H1 (cell line): ENCODE measurements at regions not wholly inside any gene's neighbourhood (a gene's known extent, or its start where the extent isn't known, plus 50 kb on each side); places are given as distances from the start of the nearest gene placed in this dataset.

Experiments used
- CTCF ChIA-PET: fragments of 300-600 bp; sonication (Branson Sonifier 250); formaldehyde crosslinking; loops from one replicate; lab custom pipeline; 2021; ENCODE audit not compliant: partially characterized antibody; lab: Charles Lee
- POLR2A ChIA-PET: fragments of 300-600 bp; sonication (Branson Sonifier 250); formaldehyde crosslinking; loops from one replicate; lab custom pipeline; 2021; ENCODE audit warnings: inconsistent platforms; ENCODE audit not compliant: partially characterized antibody; lab: Charles Lee
- DNase-seq, 2 experiments: peaks; one replicate each; pipeline versions ENCODE4 v3.0.0 to v3.0.0-alpha.2; 2010 to 2022; ENCODE audit warnings: low spot score in 2 of 2, low read depth in 1 of 2, mixed read lengths in 1 of 2
- FAIRE-seq: peaks from 2 replicates; lab custom pipeline; 2011; peaks lifted over from hg19 to GRCh38; lab: Jason Lieb, UNC
- H2AFZ ChIP-seq: 2 replicates; pipeline ENCODE4 v1.8.1; 2012; ENCODE audit warnings: low read length, inconsistent platforms
- H2AK5ac ChIP-seq: 2 replicates; pipeline ENCODE4 v1.6.1; 2013; ENCODE audit warnings: low read depth, low read length
- H2BK120ac ChIP-seq: replicated peaks from 2 replicates; pipeline ENCODE3; 2013; ENCODE audit warnings: low read depth, low read length, inconsistent platforms
- H2BK12ac ChIP-seq: 2 replicates; pipeline ENCODE4 v1.6.1; 2013; ENCODE audit warnings: low read depth, low read length
- H2BK15ac ChIP-seq: 2 replicates; pipeline ENCODE4 v1.6.1; 2013; ENCODE audit warnings: low read length
- H2BK20ac ChIP-seq: 2 replicates; pipeline ENCODE4 v1.6.1; 2013; ENCODE audit warnings: low read length
- H2BK5ac ChIP-seq: 2 replicates; pipeline ENCODE4 v1.6.1; 2013; ENCODE audit warnings: low read depth, low read length
- H3K14ac ChIP-seq: 2 replicates; pipeline ENCODE4 v1.6.1; 2013; ENCODE audit warnings: inconsistent platforms; ENCODE audit not compliant: insufficient read length
- H3K18ac ChIP-seq: 2 replicates; pipeline ENCODE4 v1.6.1; 2013; ENCODE audit warnings: low read length; ENCODE audit errors: extremely low read depth
- H3K23ac ChIP-seq: 2 replicates; pipeline ENCODE4 v1.6.1; 2013; ENCODE audit warnings: inconsistent platforms; ENCODE audit not compliant: insufficient read length
- H3K23me2 ChIP-seq: 2 replicates; pipeline ENCODE4 v1.6.1; 2013; ENCODE audit warnings: low read depth, low read length
- H3K27ac ChIP-seq: 2 replicates; pipeline ENCODE4 v1.6.1; 2011; ENCODE audit warnings: low read depth, low read length, inconsistent platforms
- H3K27me3 ChIP-seq, 4 experiments: replicated peaks in 1 of 4; 1 replicate in 1 of 4; 2 replicates in 3 of 4; pipeline versions ENCODE4 v1.6.1 to v1.8.1; 2011 to 2013; ENCODE audit warnings: low read length in 3 of 4, mild to moderate bottlenecking in 3 of 4, inconsistent platforms in 2 of 4, mixed read lengths in 2 of 4, moderate library complexity in 1 of 4; ENCODE audit not compliant: control insufficient read depth in 3 of 4, insufficient read depth in 3 of 4; ENCODE audit errors: extremely low read depth in 1 of 4
- H3K36me3 ChIP-seq, 4 experiments: 2 replicates each; pipeline versions ENCODE4 v1.6.1 to v1.8.1; 2011 to 2013; ENCODE audit warnings: mild to moderate bottlenecking in 4 of 4, low read length in 3 of 4, moderate library complexity in 2 of 4, control low read depth in 1 of 4, inconsistent platforms in 1 of 4; ENCODE audit not compliant: insufficient read depth in 4 of 4, control insufficient read depth in 2 of 4
- H3K4ac ChIP-seq: replicated peaks from 2 replicates; pipeline ENCODE3; 2013; ENCODE audit warnings: low read length, low read depth, mixed read lengths, inconsistent platforms; ENCODE audit not compliant: insufficient read length
- H3K4me1 ChIP-seq, 4 experiments: replicated peaks in 1 of 4; 1 replicate in 1 of 4; 2 replicates in 3 of 4; pipeline versions ENCODE4 v1.6.1 to v1.8.1; 2011 to 2013; ENCODE audit warnings: low read length in 3 of 4, inconsistent platforms in 2 of 4, mixed read lengths in 1 of 4; ENCODE audit not compliant: insufficient read depth in 4 of 4, control insufficient read depth in 3 of 4
- H3K4me2 ChIP-seq, 2 experiments: 2 replicates each; pipeline versions ENCODE4 v1.6.1 to v1.8.1; 2011 to 2013; ENCODE audit warnings: low read depth in 2 of 2, low read length in 2 of 2, control low read depth in 1 of 2, inconsistent platforms in 1 of 2, mild to moderate bottlenecking in 1 of 2; ENCODE audit not compliant: insufficient read depth in 1 of 2
- H3K4me3 ChIP-seq, 4 experiments: fragments of 200-600, 300-600 bp in 1 of 4; sonication (generic), shearing (Covaris generic), sonication (Bioruptor Twin) in 1 of 4; 2 replicates each; pipeline versions ENCODE4 v1.5.1 to v1.8.1; 2011 to 2016; ENCODE audit warnings: low read length in 4 of 4, low read depth in 3 of 4, control low read depth in 2 of 4, inconsistent platforms in 2 of 4, mild to moderate bottlenecking in 2 of 4, mixed read lengths in 1 of 4, moderate library complexity in 1 of 4; ENCODE audit not compliant: insufficient read depth in 2 of 4; ENCODE audit errors: extremely low read depth in 1 of 4
- H3K56ac ChIP-seq: replicated peaks from 2 replicates; pipeline ENCODE3; 2013; ENCODE audit warnings: low read depth, mild to moderate bottlenecking, mixed read lengths, low read length, inconsistent platforms; ENCODE audit not compliant: insufficient read length
- H3K79me1 ChIP-seq: 2 replicates; pipeline ENCODE4 v1.6.1; 2013; ENCODE audit warnings: low read depth, low read length, control low read depth
- H3K79me2 ChIP-seq, 2 experiments: 2 replicates each; pipeline versions ENCODE4 v1.6.1 to v1.8.1; 2012 to 2013; ENCODE audit warnings: low read length in 2 of 2, mild to moderate bottlenecking in 2 of 2, inconsistent platforms in 1 of 2; ENCODE audit not compliant: insufficient read depth in 2 of 2, control insufficient read depth in 1 of 2
- H3K9ac ChIP-seq, 4 experiments: replicated peaks in 1 of 4; 1 replicate in 1 of 4; 2 replicates in 3 of 4; pipeline versions ENCODE4 v1.6.1 to v1.8.1; 2011 to 2013; ENCODE audit warnings: low read depth in 3 of 4, low read length in 3 of 4, control low read depth in 2 of 4, mild to moderate bottlenecking in 2 of 4, moderate library complexity in 2 of 4, inconsistent platforms in 1 of 4; ENCODE audit errors: extremely low read depth in 1 of 4
- H3K9me3 ChIP-seq, 2 experiments: 2 replicates each; pipeline versions ENCODE4 v1.6.1 to v1.8.1; 2012 to 2013; ENCODE audit warnings: mild to moderate bottlenecking in 2 of 2, moderate library complexity in 2 of 2, control low read depth in 1 of 2, inconsistent platforms in 1 of 2, low read depth in 1 of 2, low read length in 1 of 2, mixed read lengths in 1 of 2; ENCODE audit not compliant: insufficient read depth in 2 of 2
- H4K20me1 ChIP-seq, 2 experiments: replicated peaks in 1 of 2; 2 replicates each; pipeline versions ENCODE3 to v1.8.1; 2011 to 2013; ENCODE audit warnings: inconsistent platforms in 2 of 2, low read length in 2 of 2, mild to moderate bottlenecking in 1 of 2; ENCODE audit not compliant: insufficient read depth in 2 of 2, control insufficient read depth in 1 of 2
- H4K5ac ChIP-seq: 2 replicates; pipeline ENCODE4 v1.6.1; 2013; ENCODE audit warnings: low read length, low read depth, mixed read lengths, inconsistent platforms; ENCODE audit not compliant: insufficient read length
- H4K8ac ChIP-seq: 2 replicates; pipeline ENCODE4 v1.8.0; 2013; ENCODE audit warnings: mild to moderate bottlenecking, moderate library complexity, low read length, inconsistent platforms; ENCODE audit not compliant: insufficient read depth; ENCODE audit errors: extremely low read depth
- H4K91ac ChIP-seq: replicated peaks from 2 replicates; pipeline ENCODE3; 2013; ENCODE audit warnings: low read length, mixed read lengths, inconsistent platforms; ENCODE audit not compliant: insufficient read length
- BRCA1 ChIP-seq: IDR thresholded peaks from 2 replicates; pipeline ENCODE4 v1.6.1; 2012; ENCODE audit warnings: low read depth, low read length, improper control_type of control experiment
- EGR1 ChIP-seq: IDR thresholded peaks from 2 replicates; pipeline ENCODE4 v1.6.1; 2011; ENCODE audit warnings: low read depth, low read length, borderline replicate concordance
- HDAC2 ChIP-seq, 2 experiments: fragments of 300-600 bp in 1 of 2; sonication (generic) in 1 of 2; IDR thresholded peaks; 2 replicates each; pipeline ENCODE4 v1.6.1; 2011 to 2012; ENCODE audit warnings: low read depth in 2 of 2, low read length in 2 of 2, mild to moderate bottlenecking in 2 of 2, moderate library complexity in 2 of 2, borderline replicate concordance in 1 of 2, inconsistent platforms in 1 of 2
- NRF1 ChIP-seq: IDR thresholded peaks from 2 replicates; pipeline ENCODE4 v1.6.1; 2011; ENCODE audit warnings: mild to moderate bottlenecking, low read depth, low read length, improper control_type of control experiment
- PHF8 ChIP-seq: fragments of 200-600 bp; sonication (generic); conservative IDR thresholded peaks from 2 replicates; pipeline ENCODE4 v1.7.1; 2012; ENCODE audit warnings: low read depth, mild to moderate bottlenecking, inconsistent platforms, low read length, moderate library complexity
- RBBP5 ChIP-seq: IDR thresholded peaks from 2 replicates; pipeline ENCODE4 v1.7.1; 2012; ENCODE audit warnings: low read depth, mild to moderate bottlenecking, inconsistent platforms, low read length, moderate library complexity, borderline replicate concordance
- RFX5 ChIP-seq: IDR thresholded peaks from 2 replicates; pipeline ENCODE4 v1.6.1; 2011; ENCODE audit warnings: low read depth, low read length, improper control_type of control experiment, borderline replicate concordance
- WGBS, 2 experiments: shearing (Covaris generic) in 1 of 2; methylation state at CpG; one replicate each; pipeline versions ENCODE4 v1.1.6 to v1.1.7; 2013 to 2015; ENCODE audit warnings: low lambda C conversion rate in 2 of 2, mixed read lengths in 2 of 2, inconsistent platforms in 1 of 2, low coverage in 1 of 2, missing lambda C conversion rate in 1 of 2; ENCODE audit not compliant: insufficient replicate concordance in 2 of 2, insufficient coverage in 1 of 2, insufficient read length in 1 of 2; ENCODE audit errors: extremely low coverage in 1 of 2, missing lambda C conversion rate in 1 of 2; 5-methylcytosine and 5-hydroxymethylcytosine counted together
- TF ChIP-seq, protein P1 (sequence below): IDR thresholded peaks from 2 replicates; pipeline ENCODE4 v1.6.1; 2011; ENCODE audit warnings: low read depth, mild to moderate bottlenecking, low read length; ENCODE audit not compliant: insufficient read depth
- TF ChIP-seq, protein P2 (sequence below): IDR thresholded peaks from 2 replicates; pipeline ENCODE4 v1.6.1; 2012; ENCODE audit warnings: inconsistent platforms
- TF ChIP-seq, protein P3 (sequence below): IDR thresholded peaks from 2 replicates; pipeline ENCODE4 v1.6.1; 2012; ENCODE audit warnings: inconsistent platforms

- no peak overlapping the region for H3K27ac ChIP-seq
- POLR2A ChIA-PET: no interaction called here
- TF ChIP-seq NRF1: no peak
- TF ChIP-seq RBBP5: no peak
- no peak for TF ChIP-seq PHF8
- no peak for TF ChIP-seq RFX5
- TF ChIP-seq HDAC2 (IDR thresholded peaks at IDR 0.05; ENCODE audit: borderline replicate concordance in 1 of 2, low read depth in 2 of 2, low read length in 2 of 2): no peak
- no peak for TF ChIP-seq BRCA1
- TF ChIP-seq, protein P1, sequence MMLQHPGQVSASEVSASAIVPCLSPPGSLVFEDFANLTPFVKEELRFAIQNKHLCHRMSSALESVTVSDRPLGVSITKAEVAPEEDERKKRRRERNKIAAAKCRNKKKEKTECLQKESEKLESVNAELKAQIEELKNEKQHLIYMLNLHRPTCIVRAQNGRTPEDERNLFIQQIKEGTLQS: no peak
- TF ChIP-seq, protein P2, sequence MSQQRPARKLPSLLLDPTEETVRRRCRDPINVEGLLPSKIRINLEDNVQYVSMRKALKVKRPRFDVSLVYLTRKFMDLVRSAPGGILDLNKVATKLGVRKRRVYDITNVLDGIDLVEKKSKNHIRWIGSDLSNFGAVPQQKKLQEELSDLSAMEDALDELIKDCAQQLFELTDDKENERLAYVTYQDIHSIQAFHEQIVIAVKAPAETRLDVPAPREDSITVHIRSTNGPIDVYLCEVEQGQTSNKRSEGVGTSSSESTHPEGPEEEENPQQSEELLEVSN: no peak
- TF ChIP-seq, protein P3, sequence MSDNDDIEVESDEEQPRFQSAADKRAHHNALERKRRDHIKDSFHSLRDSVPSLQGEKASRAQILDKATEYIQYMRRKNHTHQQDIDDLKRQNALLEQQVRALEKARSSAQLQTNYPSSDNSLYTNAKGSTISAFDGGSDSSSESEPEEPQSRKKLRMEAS: no peak
- no peak for TF ChIP-seq EGR1
Measured at GRCh38 chr16:85195900-85196772, 83.9 kb upstream of the CIBAR2 start.

More at GRCh38 chr16:85195900-85196772, 83.9 kb upstream of the CIBAR2 start:
- Histone ChIP-seq H3K4me3 (no peak overlapping the region), H4K8ac (no peak overlapping the region; the same call in 1 of the 2 replicates), H4K20me1 (no peaks in the 10 kb centered on the region), H3K14ac (no peak overlapping the region), H3K4me1 (no peaks in the 10 kb centered on the region; a peak in 2 of 7 replicates), H2AFZ (no peak overlapping the region), H3K23me2 (no peaks in the 10 kb centered on the region), H2BK120ac (no peak overlapping the region), H3K4me2 (no peak overlapping the region), H3K56ac (no peak overlapping the region), H3K79me2 (0 out of 4 replicates have a peak, but pooled peaks cover 0 to 9% of the 10 kb centered on the region in 2 experiments), H3K18ac (no peak overlapping the region), H3K4ac (no peak overlapping the region), H2BK15ac (no peak overlapping the region), H3K23ac (no peak overlapping the region), H2BK12ac (no peak overlapping the region), H4K5ac (no peak overlapping the region), H3K79me1 (peaks cover 3% of the 10 kb centered on the region; the same call in 1 of the 2 replicates), H2BK5ac (no peak overlapping the region), H4K91ac (no peak overlapping the region), H3K9me3 (peaks cover 5 to 10% of the 10 kb centered on the region in 2 experiments; a peak in 1 of 4 replicates), H2BK20ac (no peak overlapping the region), H2AK5ac (no peak overlapping the region; the same call in 1 of the 2 replicates), H3K36me3 (no peaks in the 10 kb centered on the region), H3K9ac (no peak overlapping the region), H3K27me3 (no peaks in the 10 kb centered on the region; a peak in 1 of 7 replicates)
- WGBS, 2 experiments: 85% methylated on average over 22 of the region's 22 CpGs; no CpG with 5 or more reads in 1 of the 2 experiments
- FAIRE-seq (no peak), DNase-seq (no peak)
- CTCF ChIA-PET: interaction anchor here (0.7 to 1.6 kb wide), 6 partner anchors 17 to 108 kb away, joined by 3 to 6 read pairs (median 4); no protein-coding TSS in a partner anchor
